AG10803 (cell line): ENCODE measurements at regions not wholly inside any gene's neighbourhood (a gene's known extent, or its start where the extent isn't known, plus 50 kb on each side); places are given as distances from the start of the nearest gene placed in this dataset.

Experiments used
- DNase-seq: peaks from one replicate; pipeline ENCODE4 v3.0.0; 2010; ENCODE audit warnings: low read depth
- H3K4me3 ChIP-seq: 2 replicates; pipeline ENCODE4 v1.5.1; 2011; ENCODE audit warnings: mild to moderate bottlenecking, low read length, control low read depth
- TF ChIP-seq, protein P1 (sequence below): conservative IDR thresholded peaks from 2 replicates; pipeline ENCODE4 v1.5.1; 2011; ENCODE audit warnings: mild to moderate bottlenecking, low read length, control low read depth, inconsistent platforms

DNA sequence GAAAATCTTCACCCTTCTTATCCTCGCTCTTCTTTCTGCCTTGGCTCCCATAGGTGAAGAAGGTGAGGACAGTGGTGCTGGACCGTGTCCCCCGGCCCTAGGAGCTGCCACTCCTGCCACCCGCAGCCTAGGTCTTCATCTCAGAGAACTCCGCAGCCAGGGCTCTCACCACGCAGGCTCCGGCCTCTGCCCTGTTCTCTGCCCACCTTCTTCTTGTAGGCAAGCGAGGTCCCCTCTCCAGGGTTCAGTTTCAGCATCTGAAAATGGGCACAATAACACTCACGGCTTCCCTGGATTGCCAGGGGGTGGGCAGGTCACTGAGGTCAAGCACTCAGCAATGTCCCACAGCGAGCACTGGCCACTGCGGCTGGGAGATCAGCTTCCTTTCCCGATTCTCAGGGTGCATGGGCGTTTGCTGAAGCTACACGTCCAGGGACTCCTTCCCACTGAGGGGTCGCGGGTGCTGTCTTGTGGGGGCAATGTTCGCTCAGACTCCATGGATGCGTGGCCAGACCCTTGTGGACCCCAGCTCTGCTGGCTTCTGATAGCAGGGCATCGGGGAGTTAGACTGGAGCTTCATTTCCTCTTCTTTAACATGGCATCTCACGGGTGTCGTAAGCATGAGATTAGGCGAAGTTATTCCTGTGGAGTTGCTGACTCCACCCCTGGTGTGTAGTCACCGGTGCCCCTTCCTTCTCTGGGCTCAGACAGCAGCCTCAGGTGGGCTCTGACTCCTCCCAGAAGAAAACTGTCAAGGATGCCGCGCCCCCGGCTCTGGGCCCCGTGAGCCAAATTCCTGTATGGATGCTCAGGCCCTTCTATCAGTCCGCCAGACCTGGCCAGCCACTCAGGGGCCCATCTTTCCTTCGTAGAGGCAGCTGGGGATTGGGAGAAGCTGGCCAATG is 145.1 kb upstream of the IRX2 start:
- no peak for DNase-seq
- TF ChIP-seq, protein P1, sequence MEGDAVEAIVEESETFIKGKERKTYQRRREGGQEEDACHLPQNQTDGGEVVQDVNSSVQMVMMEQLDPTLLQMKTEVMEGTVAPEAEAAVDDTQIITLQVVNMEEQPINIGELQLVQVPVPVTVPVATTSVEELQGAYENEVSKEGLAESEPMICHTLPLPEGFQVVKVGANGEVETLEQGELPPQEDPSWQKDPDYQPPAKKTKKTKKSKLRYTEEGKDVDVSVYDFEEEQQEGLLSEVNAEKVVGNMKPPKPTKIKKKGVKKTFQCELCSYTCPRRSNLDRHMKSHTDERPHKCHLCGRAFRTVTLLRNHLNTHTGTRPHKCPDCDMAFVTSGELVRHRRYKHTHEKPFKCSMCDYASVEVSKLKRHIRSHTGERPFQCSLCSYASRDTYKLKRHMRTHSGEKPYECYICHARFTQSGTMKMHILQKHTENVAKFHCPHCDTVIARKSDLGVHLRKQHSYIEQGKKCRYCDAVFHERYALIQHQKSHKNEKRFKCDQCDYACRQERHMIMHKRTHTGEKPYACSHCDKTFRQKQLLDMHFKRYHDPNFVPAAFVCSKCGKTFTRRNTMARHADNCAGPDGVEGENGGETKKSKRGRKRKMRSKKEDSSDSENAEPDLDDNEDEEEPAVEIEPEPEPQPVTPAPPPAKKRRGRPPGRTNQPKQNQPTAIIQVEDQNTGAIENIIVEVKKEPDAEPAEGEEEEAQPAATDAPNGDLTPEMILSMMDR = no peak
- H3K4me3 ChIP-seq = no peak overlapping the region

DNA sequence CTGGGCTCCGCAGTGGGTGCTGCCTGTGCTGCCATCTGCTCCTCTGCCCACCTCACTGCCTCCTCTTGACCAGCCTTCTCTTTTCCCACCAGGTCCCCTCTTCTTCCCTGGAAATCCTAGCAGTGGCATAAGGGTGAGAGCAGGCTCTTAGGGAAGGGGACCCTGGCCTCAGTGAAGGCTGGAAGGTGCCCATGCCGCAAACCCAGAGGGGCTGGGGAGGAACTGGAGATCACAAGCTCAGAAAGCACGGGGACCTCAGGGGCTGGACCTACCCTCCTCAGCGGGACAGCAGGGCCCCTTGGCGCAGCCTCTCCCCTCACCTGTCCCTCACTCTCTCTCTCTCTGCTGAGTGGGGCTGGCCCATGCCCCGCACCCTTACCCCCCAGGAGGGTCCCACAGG is 144.4 kb upstream of the IRX2 start:
- no peak overlapping the region for H3K4me3 ChIP-seq
- DNase-seq = no peak
- TF ChIP-seq, protein P1 = no peak

DNA sequence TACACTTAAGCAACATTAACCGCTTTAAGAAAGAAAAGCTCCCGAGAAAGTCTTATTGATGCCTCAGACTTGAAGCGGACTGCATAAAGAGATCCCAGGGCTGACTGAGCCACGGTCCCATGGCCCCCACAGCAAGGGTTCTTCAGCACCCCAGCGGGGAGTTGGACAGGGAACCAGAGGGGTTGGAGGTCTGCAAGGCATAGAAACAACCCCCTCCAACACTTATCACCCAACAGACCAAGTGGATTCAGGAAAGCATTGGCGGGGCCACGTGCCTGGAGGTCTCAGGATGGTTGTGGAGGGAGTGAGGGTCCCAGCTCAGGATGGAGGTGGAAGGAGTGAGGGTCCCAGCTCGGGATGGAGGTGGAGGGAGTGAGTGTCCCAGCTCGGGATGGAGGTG is 143.7 kb upstream of the IRX2 start:
- DNase-seq = no peak
- H3K4me3 ChIP-seq = no peak overlapping the region
- TF ChIP-seq, protein P1 = no peak

DNA sequence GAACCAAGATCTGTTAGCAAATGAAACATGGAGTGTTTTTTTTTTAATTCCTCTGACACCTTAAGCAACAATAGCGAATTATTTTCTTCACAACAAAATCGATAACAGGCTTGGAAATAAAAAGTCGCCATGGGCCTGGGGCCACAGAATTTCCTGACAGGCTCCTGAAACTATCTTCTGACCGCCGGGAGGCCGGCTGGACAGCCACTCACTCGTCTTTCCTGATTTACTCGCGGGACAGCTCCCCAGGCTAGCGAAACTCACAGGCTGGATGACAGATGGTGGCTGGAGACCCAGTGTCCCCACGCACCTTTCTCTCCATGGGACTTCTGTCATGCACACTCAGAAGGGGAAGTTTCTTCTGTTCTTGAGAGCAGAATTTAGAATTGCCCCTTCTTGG is 143.3 kb upstream of the IRX2 start:
- H3K4me3 ChIP-seq = no peak overlapping the region
- TF ChIP-seq, protein P1 = no peak

DNA sequence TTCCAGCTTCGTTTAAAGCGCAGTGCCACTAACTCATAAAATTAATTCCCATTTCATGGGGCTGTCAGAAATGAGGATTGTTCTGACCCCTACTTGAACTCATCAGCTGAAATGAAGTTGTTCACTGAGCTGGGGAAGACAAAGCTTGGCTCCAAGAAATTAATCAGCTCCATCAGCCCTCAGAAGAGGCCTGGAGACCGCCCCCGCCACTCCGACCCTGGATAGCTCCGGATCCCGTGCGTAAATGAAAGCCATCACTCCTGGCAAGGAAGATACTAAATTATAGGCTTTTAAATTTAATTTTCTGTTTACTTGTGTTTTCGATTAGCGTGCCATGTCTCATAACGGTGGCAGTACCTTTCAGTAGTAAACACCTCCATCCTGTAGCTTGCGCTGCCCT is 142.8 kb upstream of the IRX2 start:
- TF ChIP-seq, protein P1 = no peak
- no peak overlapping the region for H3K4me3 ChIP-seq
- no peak for DNase-seq

More for the DNA sequence above, 143.3 kb upstream of the IRX2 start:
- DNase-seq = no peak

DNA sequence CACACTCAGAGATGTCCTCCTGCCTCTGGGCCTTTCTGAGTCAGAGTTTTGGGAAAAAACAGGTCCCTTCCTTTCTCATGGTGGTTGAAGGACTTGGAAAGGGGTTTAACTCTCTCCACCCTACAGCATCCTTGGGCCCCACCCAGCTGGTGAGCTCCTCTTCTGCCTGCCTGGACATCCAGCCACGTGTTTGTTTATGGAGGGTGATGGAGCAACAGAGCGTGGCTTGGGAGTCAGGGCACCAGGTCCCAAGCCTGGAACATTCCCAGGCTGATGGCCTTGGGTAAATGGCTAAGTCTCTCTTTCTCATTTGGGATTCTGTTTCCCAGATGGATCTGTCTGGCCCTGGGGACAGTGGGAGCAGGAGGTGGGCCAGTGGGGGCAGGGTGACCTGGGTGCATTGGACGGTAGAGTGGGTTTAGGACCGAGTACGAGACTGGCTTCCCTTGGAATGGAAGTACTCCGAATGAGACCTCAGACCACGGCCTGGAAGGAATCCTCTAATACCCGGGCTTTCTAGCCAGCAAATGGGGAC is 141.1 kb upstream of the IRX2 start:
- TF ChIP-seq, protein P1 = no peak
- DNase-seq = no peak

DNA sequence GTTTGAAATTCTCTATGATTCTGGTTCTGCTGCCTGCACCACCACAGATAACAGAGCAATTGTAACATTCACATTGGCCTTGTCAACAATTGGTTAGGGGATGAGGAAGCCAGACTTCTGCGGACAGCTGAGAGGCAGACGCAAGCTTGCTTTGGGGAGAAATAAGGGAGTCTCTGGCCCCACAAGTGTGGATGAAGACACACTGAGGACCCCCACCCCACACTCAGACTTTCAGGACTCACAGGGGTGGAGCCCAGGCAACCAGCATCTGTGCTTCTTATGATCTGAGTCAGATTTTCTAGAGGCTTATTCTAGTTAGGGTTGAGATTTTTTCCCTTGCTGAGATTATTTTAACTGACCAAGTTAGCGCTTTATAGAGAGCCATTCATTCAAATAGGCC is 140.3 kb upstream of the IRX2 start:
- H3K4me3 ChIP-seq = no peak overlapping the region
- no peak for DNase-seq
- TF ChIP-seq, protein P1 = no peak

More for the DNA sequence above, 141.1 kb upstream of the IRX2 start:
- H3K4me3 ChIP-seq = no peak overlapping the region
